SK-N-SH (cell line): ENCODE measurements at regions not wholly inside any gene's neighbourhood (a gene's known extent, or its start where the extent isn't known, plus 50 kb on each side); places are given as distances from the start of the nearest gene placed in this dataset.

Source experiments
- CTCF ChIA-PET: fragments of 300-600, 350-600 bp; formaldehyde crosslinking; extraction: SDS; loops from one replicate; lab custom pipeline; 2021; lab: Yijun Ruan, JAX
- POLR2A ChIA-PET: fragments of 350-600 bp; sonication (Branson Sonifier 250); formaldehyde crosslinking; extraction: SDS; loops from one replicate; lab custom pipeline; 2020; ENCODE audit warnings: antibody characterized with exemption, inconsistent platforms; lab: Yijun Ruan, JAX
- DNase-seq: peaks from one replicate; pipeline ENCODE4 v3.0.0; 2012
- H2AFZ ChIP-seq: fragments of 200-600 bp; sonication (generic); 2 replicates; pipeline ENCODE4 v1.8.1; 2016; ENCODE audit warnings: antibody characterized with exemption, mild to moderate bottlenecking, low read depth
- H3F3A ChIP-seq: fragments of 200-600 bp; sonication (generic); replicated peaks from 2 replicates; pipeline ENCODE3; 2016; ENCODE audit warnings: antibody characterized with exemption, mild to moderate bottlenecking; ENCODE audit not compliant: insufficient read depth
- H3K27ac ChIP-seq, 2 experiments: fragments of 200-500 bp in 1 of 2; fragments of 200-600 bp in 1 of 2; sonication (Bioruptor generic) in 1 of 2; sonication (generic), shearing (Covaris generic) in 1 of 2; 2 replicates each; pipeline versions ENCODE4 v1.5.1 to v1.6.1; 2014 to 2016; ENCODE audit warnings: low read depth in 2 of 2, inconsistent platforms in 1 of 2, low read length in 1 of 2, mild to moderate bottlenecking in 1 of 2, mixed read lengths in 1 of 2
- H3K27me3 ChIP-seq: fragments of 200-600 bp; sonication (generic), shearing (Covaris generic); 2 replicates; pipeline ENCODE4 v1.6.1; 2016; ENCODE audit warnings: mixed run types; ENCODE audit not compliant: insufficient read depth
- H3K36me3 ChIP-seq, 2 experiments: fragments of 200-500 bp in 1 of 2; fragments of 200-600 bp in 1 of 2; sonication (Bioruptor generic) in 1 of 2; sonication (generic) in 1 of 2; replicated peaks in 1 of 2; 2 replicates each; pipeline versions ENCODE3 to v1.5.1; 2014 to 2016; ENCODE audit warnings: low read length in 1 of 2, mild to moderate bottlenecking in 1 of 2; ENCODE audit not compliant: insufficient read depth in 2 of 2, control insufficient read depth in 1 of 2
- H3K4me1 ChIP-seq, 2 experiments: fragments of 200-500 bp in 1 of 2; fragments of 200-600 bp in 1 of 2; sonication (Bioruptor generic) in 1 of 2; sonication (generic), shearing (Covaris generic) in 1 of 2; 2 replicates each; pipeline versions ENCODE4 v1.5.1 to v1.6.1; 2014 to 2016; ENCODE audit warnings: low read depth in 1 of 2, low read length in 1 of 2, mixed run types in 1 of 2; ENCODE audit not compliant: insufficient read depth in 2 of 2, control insufficient read depth in 1 of 2
- H3K4me2 ChIP-seq: fragments of 200-600 bp; sonication (generic), shearing (Covaris generic); 2 replicates; pipeline ENCODE4 v1.6.1; 2017; ENCODE audit warnings: mixed run types
- H3K4me3 ChIP-seq, 2 experiments: fragments of 200-500 bp in 1 of 2; fragments of 200-600 bp in 1 of 2; sonication (Bioruptor generic) in 1 of 2; sonication (generic), shearing (Covaris generic) in 1 of 2; 2 replicates each; pipeline versions ENCODE4 v1.5.1 to v1.8.1; 2014 to 2016; ENCODE audit warnings: low read depth in 2 of 2, inconsistent platforms in 1 of 2, low read length in 1 of 2, mild to moderate bottlenecking in 1 of 2, mixed read lengths in 1 of 2, moderate library complexity in 1 of 2
- H3K79me2 ChIP-seq: fragments of 200-600 bp; sonication (generic); 2 replicates; pipeline ENCODE4 v1.8.1; 2017; ENCODE audit warnings: mild to moderate bottlenecking; ENCODE audit not compliant: insufficient read depth
- H3K9ac ChIP-seq: fragments of 200-600 bp; sonication (generic); 2 replicates; pipeline ENCODE4 v1.6.1; 2017; ENCODE audit warnings: mixed run types
- H3K9me2 ChIP-seq: fragments of 200-600 bp; sonication (generic); 2 replicates; pipeline ENCODE4 v1.6.1; 2017; ENCODE audit warnings: mixed run types
- H3K9me3 ChIP-seq: fragments of 200-600 bp; sonication (generic); 2 replicates; pipeline ENCODE4 v1.6.1; 2017; ENCODE audit warnings: mixed run types, mild to moderate bottlenecking, moderate library complexity
- H4K20me1 ChIP-seq: fragments of 200-600 bp; sonication (generic); 2 replicates; pipeline ENCODE4 v1.6.1; 2017; ENCODE audit warnings: mild to moderate bottlenecking, mixed run types; ENCODE audit not compliant: insufficient read depth
- EP300 ChIP-seq, 2 experiments: IDR thresholded peaks; 2 replicates each; pipeline versions ENCODE4 v1.4.0 to v1.6.1; 2012; ENCODE audit warnings: borderline replicate concordance in 1 of 2, low read depth in 1 of 2, low read length in 1 of 2
- FOSL2 ChIP-seq: IDR thresholded peaks from 2 replicates; pipeline ENCODE4 v1.4.0; 2012; ENCODE audit warnings: low read depth, mild to moderate bottlenecking, moderate library complexity, borderline replicate concordance
- FOXM1 ChIP-seq: IDR thresholded peaks from 2 replicates; pipeline ENCODE4 v1.4.0; 2012; ENCODE audit warnings: low read depth, mild to moderate bottlenecking
- MEF2A ChIP-seq: IDR thresholded peaks from 2 replicates; pipeline ENCODE4 v1.4.0; 2012; ENCODE audit warnings: low read depth, borderline replicate concordance
- MXI1 ChIP-seq: IDR thresholded peaks from 2 replicates; pipeline ENCODE4 v1.6.1; 2012; ENCODE audit warnings: mild to moderate bottlenecking, low read depth, low read length, improper control_type of control experiment
- NRF1 ChIP-seq: IDR thresholded peaks from 2 replicates; pipeline ENCODE4 v1.6.1; 2012; ENCODE audit warnings: low read depth, mild to moderate bottlenecking, low read length
- RAD21 ChIP-seq: IDR thresholded peaks from 2 replicates; pipeline ENCODE4 v1.6.1; 2012; ENCODE audit warnings: mild to moderate bottlenecking, low read length
- RCOR1 ChIP-seq: fragments of 150-350 bp; IDR thresholded peaks from 2 replicates; pipeline ENCODE4 v1.6.1; 2017; ENCODE audit warnings: antibody characterized with exemption, low read length
- RFX5 ChIP-seq: IDR thresholded peaks from 2 replicates; pipeline ENCODE4 v1.6.1; 2012; ENCODE audit warnings: mild to moderate bottlenecking, improper control_type of control experiment, low read length
- YY1 ChIP-seq: IDR thresholded peaks from 2 replicates; pipeline ENCODE4 v1.4.0; 2012; ENCODE audit warnings: low read depth, mild to moderate bottlenecking
- WGBS: methylation state at CpG from one replicate; pipeline ENCODE4 v1.1.6; 2017; ENCODE audit warnings: low lambda C conversion rate; 5-methylcytosine and 5-hydroxymethylcytosine counted together
- TF ChIP-seq, protein P1 (sequence below): fragments of 150-350 bp; IDR thresholded peaks from 2 replicates; pipeline ENCODE4 v1.6.1; 2017; ENCODE audit warnings: antibody characterized with exemption, low read length, low read depth, borderline replicate concordance
- TF ChIP-seq, protein P2 (sequence below): IDR thresholded peaks from 2 replicates; pipeline ENCODE4; 2012
- TF ChIP-seq, protein P3 (sequence below): fragments of 200-600 bp; sonication (generic); IDR thresholded peaks from 2 replicates; pipeline ENCODE4 v1.6.1; 2017; ENCODE audit warnings: antibody characterized with exemption, mild to moderate bottlenecking, moderate library complexity
- TF ChIP-seq, protein P4 (sequence below): IDR thresholded peaks from 2 replicates; pipeline ENCODE4 v1.4.0; 2012; ENCODE audit warnings: low read depth, borderline replicate concordance

GRCh38 chr13:90995001-90995400, 352.5 kb upstream of the MIR17HG start:
- Histone ChIP-seq H3K27ac (no peak overlapping the region), H3K27me3 (no peaks in the 10 kb centered on the region), H3K9me2 (no peaks in the 10 kb centered on the region), H3K9me3 (no peaks in the 10 kb centered on the region), H3K36me3 (no peaks in the 10 kb centered on the region), H3K4me2 (no peak overlapping the region), H3K9ac (no peak overlapping the region), H3K4me1 (no peaks in the 10 kb centered on the region), H4K20me1 (no peaks in the 10 kb centered on the region), H3F3A (no peaks in the 10 kb centered on the region), H2AFZ (no peak overlapping the region), H3K4me3 (no peak overlapping the region), H3K79me2 (no peaks in the 10 kb centered on the region)
- whole genome bisulfite sequencing = 55% methylated on average over 3 of the region's 3 CpGs
- ChIA-PET CTCF (no interaction called here), POLR2A (no interaction called here)
- DNase-seq = no peak
- TF ChIP-seq, protein P1, sequence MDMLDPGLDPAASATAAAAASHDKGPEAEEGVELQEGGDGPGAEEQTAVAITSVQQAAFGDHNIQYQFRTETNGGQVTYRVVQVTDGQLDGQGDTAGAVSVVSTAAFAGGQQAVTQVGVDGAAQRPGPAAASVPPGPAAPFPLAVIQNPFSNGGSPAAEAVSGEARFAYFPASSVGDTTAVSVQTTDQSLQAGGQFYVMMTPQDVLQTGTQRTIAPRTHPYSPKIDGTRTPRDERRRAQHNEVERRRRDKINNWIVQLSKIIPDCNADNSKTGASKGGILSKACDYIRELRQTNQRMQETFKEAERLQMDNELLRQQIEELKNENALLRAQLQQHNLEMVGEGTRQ = no peak
- TF ChIP-seq EP300 (IDR thresholded peaks at IDR 0.05; ENCODE audit: borderline replicate concordance in 1 of 2, low read depth in 1 of 2, low read length in 1 of 2) = no peak
- TF ChIP-seq, protein P2, sequence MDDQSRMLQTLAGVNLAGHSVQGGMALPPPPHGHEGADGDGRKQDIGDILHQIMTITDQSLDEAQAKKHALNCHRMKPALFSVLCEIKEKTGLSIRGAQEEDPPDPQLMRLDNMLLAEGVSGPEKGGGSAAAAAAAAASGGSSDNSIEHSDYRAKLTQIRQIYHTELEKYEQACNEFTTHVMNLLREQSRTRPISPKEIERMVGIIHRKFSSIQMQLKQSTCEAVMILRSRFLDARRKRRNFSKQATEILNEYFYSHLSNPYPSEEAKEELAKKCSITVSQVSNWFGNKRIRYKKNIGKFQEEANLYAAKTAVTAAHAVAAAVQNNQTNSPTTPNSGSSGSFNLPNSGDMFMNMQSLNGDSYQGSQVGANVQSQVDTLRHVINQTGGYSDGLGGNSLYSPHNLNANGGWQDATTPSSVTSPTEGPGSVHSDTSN = no peak
- TF ChIP-seq MXI1 = no peak
- TF ChIP-seq, protein P3, sequence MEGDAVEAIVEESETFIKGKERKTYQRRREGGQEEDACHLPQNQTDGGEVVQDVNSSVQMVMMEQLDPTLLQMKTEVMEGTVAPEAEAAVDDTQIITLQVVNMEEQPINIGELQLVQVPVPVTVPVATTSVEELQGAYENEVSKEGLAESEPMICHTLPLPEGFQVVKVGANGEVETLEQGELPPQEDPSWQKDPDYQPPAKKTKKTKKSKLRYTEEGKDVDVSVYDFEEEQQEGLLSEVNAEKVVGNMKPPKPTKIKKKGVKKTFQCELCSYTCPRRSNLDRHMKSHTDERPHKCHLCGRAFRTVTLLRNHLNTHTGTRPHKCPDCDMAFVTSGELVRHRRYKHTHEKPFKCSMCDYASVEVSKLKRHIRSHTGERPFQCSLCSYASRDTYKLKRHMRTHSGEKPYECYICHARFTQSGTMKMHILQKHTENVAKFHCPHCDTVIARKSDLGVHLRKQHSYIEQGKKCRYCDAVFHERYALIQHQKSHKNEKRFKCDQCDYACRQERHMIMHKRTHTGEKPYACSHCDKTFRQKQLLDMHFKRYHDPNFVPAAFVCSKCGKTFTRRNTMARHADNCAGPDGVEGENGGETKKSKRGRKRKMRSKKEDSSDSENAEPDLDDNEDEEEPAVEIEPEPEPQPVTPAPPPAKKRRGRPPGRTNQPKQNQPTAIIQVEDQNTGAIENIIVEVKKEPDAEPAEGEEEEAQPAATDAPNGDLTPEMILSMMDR = no peak
- TF ChIP-seq RFX5 = no peak
- no peak for TF ChIP-seq NRF1
- no peak for TF ChIP-seq YY1
- no peak for TF ChIP-seq FOSL2
- TF ChIP-seq, protein P4, sequence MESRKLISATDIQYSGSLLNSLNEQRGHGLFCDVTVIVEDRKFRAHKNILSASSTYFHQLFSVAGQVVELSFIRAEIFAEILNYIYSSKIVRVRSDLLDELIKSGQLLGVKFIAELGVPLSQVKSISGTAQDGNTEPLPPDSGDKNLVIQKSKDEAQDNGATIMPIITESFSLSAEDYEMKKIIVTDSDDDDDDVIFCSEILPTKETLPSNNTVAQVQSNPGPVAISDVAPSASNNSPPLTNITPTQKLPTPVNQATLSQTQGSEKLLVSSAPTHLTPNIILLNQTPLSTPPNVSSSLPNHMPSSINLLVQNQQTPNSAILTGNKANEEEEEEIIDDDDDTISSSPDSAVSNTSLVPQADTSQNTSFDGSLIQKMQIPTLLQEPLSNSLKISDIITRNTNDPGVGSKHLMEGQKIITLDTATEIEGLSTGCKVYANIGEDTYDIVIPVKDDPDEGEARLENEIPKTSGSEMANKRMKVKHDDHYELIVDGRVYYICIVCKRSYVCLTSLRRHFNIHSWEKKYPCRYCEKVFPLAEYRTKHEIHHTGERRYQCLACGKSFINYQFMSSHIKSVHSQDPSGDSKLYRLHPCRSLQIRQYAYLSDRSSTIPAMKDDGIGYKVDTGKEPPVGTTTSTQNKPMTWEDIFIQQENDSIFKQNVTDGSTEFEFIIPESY = no peak
- no peak for TF ChIP-seq FOXM1
- no peak for TF ChIP-seq RCOR1
- no peak for TF ChIP-seq RAD21
- no peak for TF ChIP-seq MEF2A
